GM23248 (cell line): ENCODE measurements at regions not wholly inside any gene's neighbourhood (a gene's known extent, or its start where the extent isn't known, plus 50 kb on each side); places are given as distances from the start of the nearest gene placed in this dataset.

Experiments
- EZH2 ChIP-seq: fragments of 200-600 bp; sonication (generic); IDR thresholded peaks from 2 replicates; pipeline ENCODE4 v1.6.1; 2018; ENCODE audit warnings: antibody characterized with exemption, mild to moderate bottlenecking; ENCODE audit not compliant: insufficient read depth, poor library complexity, severe bottlenecking
- EZH2phosphoT487 ChIP-seq: fragments of 200-600 bp; sonication (generic); IDR thresholded peaks from 2 replicates; pipeline ENCODE4 v1.6.1; 2018; ENCODE audit warnings: antibody characterized with exemption, moderate library complexity, mild to moderate bottlenecking, low read depth; ENCODE audit not compliant: insufficient read depth

DNA sequence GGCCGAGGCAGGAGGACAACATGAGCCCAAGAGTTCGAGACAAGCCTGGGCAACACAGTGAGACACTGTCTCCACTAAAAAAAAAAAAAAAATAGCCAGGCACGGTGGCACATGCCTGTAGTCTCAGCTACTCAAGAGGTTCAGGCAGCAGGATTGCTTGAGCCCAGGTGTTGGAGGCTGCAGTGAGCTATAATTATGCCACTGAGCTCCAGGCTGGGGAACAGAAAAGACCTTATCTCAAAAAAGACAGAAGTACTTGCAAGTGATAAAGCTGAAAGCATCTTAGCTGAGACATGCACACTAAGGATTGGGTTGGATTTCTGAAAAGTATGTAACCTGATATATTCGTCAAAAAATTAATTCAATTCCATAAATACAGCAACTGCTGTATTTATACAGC, 68.4 kb downstream of the PPP1R3C start:
- TF ChIP-seq EZH2phosphoT487, result no peak
- TF ChIP-seq EZH2, result no peak
